HCT116 (cell line): ENCODE measurements at regions not wholly inside any gene's neighbourhood (a gene's known extent, or its start where the extent isn't known, plus 50 kb on each side); places are given as distances from the start of the nearest gene placed in this dataset.

Experiments
- ATAC-seq: fragments of 200-7000 bp; cut with Tn5 transposase; 2 replicates; pipeline ENCODE4 v1.9.1; 2020; ENCODE audit warnings: mild to moderate bottlenecking, moderate library complexity
- BruUV-seq: library from RNA; stranded (reverse); fragments of 400-500 nt; replicated peaks from 2 replicates; lab custom pipeline; 2021; lab: Mats Ljungman, UMichigan
- CTCF ChIA-PET: fragments of 300-600 bp; sonication (Branson Sonifier 250); formaldehyde crosslinking; loops from one replicate; lab custom pipeline; 2021; ENCODE audit warnings: antibody characterized with exemption; lab: Charles Lee
- POLR2A ChIA-PET: fragments of 300-600, 350-600 bp; sonication (Branson Sonifier 250); formaldehyde crosslinking; loops from one replicate; lab custom pipeline; 2021; ENCODE audit warnings: antibody characterized with exemption; lab: Charles Lee
- RAD21 ChIA-PET, 2 experiments: fragments of 300-600 bp; sonication (Branson Sonifier 250); formaldehyde crosslinking; loops; one replicate each; lab custom pipeline; 2023; ENCODE audit warnings: low total read pairs in 2 of 2; ENCODE audit not compliant: uncharacterized antibody in 2 of 2, unreplicated experiment in 2 of 2, low non-redundant PET in 1 of 2; lab: Charles Lee
- DNase-seq: peaks from one replicate; pipeline ENCODE4 v3.0.0-alpha.2; 2010; ENCODE audit warnings: low read depth, low spot score
- H2AFZ ChIP-seq: fragments of 200-600 bp; shearing (Covaris generic), sonication (generic); 2 replicates; pipeline ENCODE4 v1.6.1; 2017; ENCODE audit warnings: low read depth, mixed run types, mixed read lengths, antibody characterized with exemption, low read length; ENCODE audit not compliant: poor library complexity, severe bottlenecking
- H3K27ac ChIP-seq: 2 replicates; pipeline ENCODE4 v1.5.1; 2012; ENCODE audit warnings: low read depth, low read length
- H3K27me3 ChIP-seq: fragments of 200-600 bp; sonication (generic); 2 replicates; pipeline ENCODE4 v1.6.1; 2016; ENCODE audit warnings: mixed run types, low read length, mixed read lengths; ENCODE audit not compliant: insufficient read depth
- H3K36me3 ChIP-seq, 2 experiments: fragments of 200-500 bp in 1 of 2; fragments of 200-600 bp in 1 of 2; sonication (Bioruptor generic) in 1 of 2; sonication (generic) in 1 of 2; 2 replicates each; pipeline versions ENCODE4 v1.5.1 to v1.6.1; 2014 to 2016; ENCODE audit warnings: low read length in 2 of 2, inconsistent platforms in 1 of 2, mixed read lengths in 1 of 2, mixed run types in 1 of 2; ENCODE audit not compliant: insufficient read depth in 2 of 2, control insufficient read depth in 1 of 2
- H3K4me1 ChIP-seq, 2 experiments: fragments of 200-600 bp in 1 of 2; sonication (generic) in 1 of 2; 2 replicates each; pipeline versions ENCODE4 v1.5.1 to v1.6.1; 2012 to 2017; ENCODE audit warnings: low read length in 2 of 2, inconsistent platforms in 1 of 2, mild to moderate bottlenecking in 1 of 2, mixed read lengths in 1 of 2, mixed run types in 1 of 2, moderate library complexity in 1 of 2; ENCODE audit not compliant: insufficient read depth in 2 of 2, control insufficient read depth in 1 of 2
- H3K4me2 ChIP-seq: fragments of 200-600 bp; sonication (generic); 2 replicates; pipeline ENCODE4 v1.6.1; 2017; ENCODE audit warnings: mixed run types, low read length, mixed read lengths
- H3K4me3 ChIP-seq, 2 experiments: fragments of 200-600 bp in 1 of 2; sonication (generic) in 1 of 2; replicated peaks in 1 of 2; 2 replicates each; pipeline ENCODE4 v1.5.1; 2011 to 2016; ENCODE audit warnings: low read length in 2 of 2, control low read depth in 1 of 2, low read depth in 1 of 2, mild to moderate bottlenecking in 1 of 2, mixed read lengths in 1 of 2, mixed run types in 1 of 2
- H3K79me2 ChIP-seq: fragments of 200-600 bp; sonication (generic); 2 replicates; pipeline ENCODE4 v1.6.1; 2017; ENCODE audit warnings: mild to moderate bottlenecking, mixed run types, low read length, moderate library complexity, mixed read lengths; ENCODE audit not compliant: insufficient read depth
- H3K9ac ChIP-seq: fragments of 200-600 bp; sonication (generic); 2 replicates; pipeline ENCODE4 v1.6.1; 2016; ENCODE audit warnings: low read length, mixed read lengths
- H3K9me2 ChIP-seq: fragments of 200-600 bp; sonication (generic), shearing (Covaris generic); 2 replicates; pipeline ENCODE4 v1.6.1; 2017; ENCODE audit warnings: mixed run types, mild to moderate bottlenecking, moderate library complexity; ENCODE audit not compliant: insufficient read depth
- H3K9me3 ChIP-seq, 2 experiments: fragments of 200-500 bp in 1 of 2; fragments of 200-600 bp in 1 of 2; sonication (Bioruptor generic) in 1 of 2; sonication (generic) in 1 of 2; 2 replicates each; pipeline ENCODE4 v1.6.1; 2014 to 2017; ENCODE audit warnings: low read length in 2 of 2, mixed read lengths in 2 of 2, inconsistent platforms in 1 of 2, low read depth in 1 of 2, mild to moderate bottlenecking in 1 of 2, mixed run types in 1 of 2, moderate library complexity in 1 of 2; ENCODE audit not compliant: control insufficient read depth in 1 of 2, insufficient read depth in 1 of 2
- H4K20me1 ChIP-seq: fragments of 200-600 bp; sonication (generic), shearing (Covaris generic); 2 replicates; pipeline ENCODE4 v1.6.1; 2017; ENCODE audit warnings: mixed run types, mild to moderate bottlenecking, moderate library complexity; ENCODE audit not compliant: insufficient read depth
- ATF3 ChIP-seq: IDR thresholded peaks from 2 replicates; pipeline ENCODE4 v1.6.1; 2012
- CBX3 ChIP-seq: IDR thresholded peaks from 2 replicates; pipeline ENCODE4 v1.6.1; 2012; ENCODE audit warnings: low read depth
- CEBPB ChIP-seq: IDR thresholded peaks from 2 replicates; pipeline ENCODE4 v1.6.1; 2012; ENCODE audit warnings: low read depth
- CTCF ChIP-seq, 3 experiments: fragments of 200-600 bp in 1 of 3; sonication (generic) in 1 of 3; IDR thresholded peaks in 2 of 3; conservative IDR thresholded peaks in 1 of 3; 2 replicates each; pipeline ENCODE4 v1.5.1; 2012 to 2017; ENCODE audit warnings: low read depth in 2 of 3, low read length in 2 of 3, antibody characterized with exemption in 1 of 3, borderline replicate concordance in 1 of 3, control low read depth in 1 of 3, mild to moderate bottlenecking in 1 of 3, mixed read lengths in 1 of 3, mixed run types in 1 of 3, moderate library complexity in 1 of 3; ENCODE audit not compliant: insufficient read depth in 1 of 3
- EGR1 ChIP-seq: IDR thresholded peaks from 2 replicates; pipeline ENCODE4 v1.6.1; 2012; ENCODE audit warnings: low read depth
- EZH2phosphoT487 ChIP-seq: fragments of 200-600 bp; IDR thresholded peaks from 2 replicates; pipeline ENCODE4 v1.6.1; 2018; ENCODE audit warnings: antibody characterized with exemption, borderline replicate concordance
- FOSL1 ChIP-seq: IDR thresholded peaks from 2 replicates; pipeline ENCODE4 v1.6.1; 2012; ENCODE audit warnings: low read depth
- JUND ChIP-seq: IDR thresholded peaks from 2 replicates; pipeline ENCODE4 v1.6.1; 2012
- POLR2A ChIP-seq: IDR thresholded peaks from 2 replicates; pipeline ENCODE4 v1.7.0; 2011; ENCODE audit warnings: borderline replicate concordance; ENCODE audit not compliant: insufficient read depth, insufficient read length; ENCODE audit errors: extremely low read depth
- POLR2AphosphoS5 ChIP-seq: IDR thresholded peaks from 2 replicates; pipeline ENCODE4 v1.6.1; 2011; ENCODE audit warnings: mild to moderate bottlenecking, low read depth, low read length, moderate library complexity
- RAD21 ChIP-seq: IDR thresholded peaks from 2 replicates; pipeline ENCODE4 v1.6.1; 2012; ENCODE audit warnings: low read depth, mild to moderate bottlenecking
- SP1 ChIP-seq: IDR thresholded peaks from 2 replicates; pipeline ENCODE4 v1.6.1; 2012; ENCODE audit warnings: low read depth
- SRF ChIP-seq: IDR thresholded peaks from 2 replicates; pipeline ENCODE4 v1.6.1; 2012; ENCODE audit warnings: low read depth
- YY1 ChIP-seq: IDR thresholded peaks from 2 replicates; pipeline ENCODE4 v1.6.1; 2011; ENCODE audit warnings: low read length, low read depth, moderate library complexity, mild to moderate bottlenecking; ENCODE audit not compliant: insufficient replicate concordance; ENCODE audit errors: extremely low read depth
- ZFX ChIP-seq: fragments of 450-650 bp; IDR thresholded peaks from 2 replicates; pipeline ENCODE4 v1.6.1; 2017
- ZNF274 ChIP-seq: fragments of 200-500 bp; sonication (Bioruptor generic); IDR thresholded peaks from 2 replicates; pipeline ENCODE4 v1.6.1; 2014; ENCODE audit warnings: mild to moderate bottlenecking, low read depth, low read length, inconsistent platforms
- intact Hi-C: fragments of 100-400 bp; cut with micrococcal nuclease; formaldehyde crosslinking; loops from 2 replicates; pipeline ENCODE4 v1.10.0; 2022
- TF ChIP-seq, protein P1 (sequence below): IDR thresholded peaks from 2 replicates; pipeline ENCODE4 v1.6.1; 2011; ENCODE audit warnings: mild to moderate bottlenecking, low read length, moderate library complexity; ENCODE audit not compliant: insufficient replicate concordance; ENCODE audit errors: extremely low read depth
- TF ChIP-seq, protein P2 (sequence below): IDR thresholded peaks from 2 replicates; pipeline ENCODE4 v1.6.1; 2012

GRCh38 chr4:164204434-164204833 lies 549.5 kb upstream of the SMIM31 start (continued):
- TF ChIP-seq EZH2phosphoT487 (no peak), ZFX (no peak)

- POLR2A ChIA-PET = no interaction called here
- CTCF ChIA-PET = no interaction called here
- Histone ChIP-seq H3K9ac (no peak overlapping the region), H3K9me2 (no peaks in the 10 kb centered on the region), H3K27ac (no peak overlapping the region), H3K4me1 (peaks cover 3 to 19% of the 10 kb centered on the region in 2 experiments; a peak in 3 of 4 replicates), H3K79me2 (no peaks in the 10 kb centered on the region), H3K4me3 (no peak overlapping the region), H3K27me3 (no peaks in the 10 kb centered on the region), H4K20me1 (no peaks in the 10 kb centered on the region), H3K9me3 (no peaks in the 10 kb centered on the region), H3K4me2 (no peak overlapping the region), H2AFZ (no peak overlapping the region), H3K36me3 (no peaks in the 10 kb centered on the region; a peak in 1 of 4 replicates)
- ATAC-seq (no peak), DNase-seq (no peak)
- RAD21 ChIA-PET = no interaction called here
- intact Hi-C loops = no loop called here
- TF ChIP-seq ZNF274 = no peak
- TF ChIP-seq SRF = no peak
- no peak for TF ChIP-seq POLR2A
- TF ChIP-seq, protein P1, sequence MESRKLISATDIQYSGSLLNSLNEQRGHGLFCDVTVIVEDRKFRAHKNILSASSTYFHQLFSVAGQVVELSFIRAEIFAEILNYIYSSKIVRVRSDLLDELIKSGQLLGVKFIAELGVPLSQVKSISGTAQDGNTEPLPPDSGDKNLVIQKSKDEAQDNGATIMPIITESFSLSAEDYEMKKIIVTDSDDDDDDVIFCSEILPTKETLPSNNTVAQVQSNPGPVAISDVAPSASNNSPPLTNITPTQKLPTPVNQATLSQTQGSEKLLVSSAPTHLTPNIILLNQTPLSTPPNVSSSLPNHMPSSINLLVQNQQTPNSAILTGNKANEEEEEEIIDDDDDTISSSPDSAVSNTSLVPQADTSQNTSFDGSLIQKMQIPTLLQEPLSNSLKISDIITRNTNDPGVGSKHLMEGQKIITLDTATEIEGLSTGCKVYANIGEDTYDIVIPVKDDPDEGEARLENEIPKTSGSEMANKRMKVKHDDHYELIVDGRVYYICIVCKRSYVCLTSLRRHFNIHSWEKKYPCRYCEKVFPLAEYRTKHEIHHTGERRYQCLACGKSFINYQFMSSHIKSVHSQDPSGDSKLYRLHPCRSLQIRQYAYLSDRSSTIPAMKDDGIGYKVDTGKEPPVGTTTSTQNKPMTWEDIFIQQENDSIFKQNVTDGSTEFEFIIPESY = no peak
- no peak for TF ChIP-seq CBX3
- TF ChIP-seq CTCF (IDR thresholded peaks at IDR 0.05 in 2 of 3, conservative IDR thresholded peaks at IDR 0.05 in 1 of 3; ENCODE audit: borderline replicate concordance in 1 of 3, insufficient read depth in 1 of 3, low read depth in 2 of 3, low read length in 2 of 3) = no peak
- no peak for TF ChIP-seq YY1
- TF ChIP-seq FOSL1 = no peak
- no peak for TF ChIP-seq EGR1
- TF ChIP-seq ATF3 = no peak
- TF ChIP-seq JUND = no peak
- no peak for TF ChIP-seq SP1
- no peak for TF ChIP-seq EZH2phosphoT487
- TF ChIP-seq POLR2AphosphoS5 = no peak
- TF ChIP-seq, protein P2, sequence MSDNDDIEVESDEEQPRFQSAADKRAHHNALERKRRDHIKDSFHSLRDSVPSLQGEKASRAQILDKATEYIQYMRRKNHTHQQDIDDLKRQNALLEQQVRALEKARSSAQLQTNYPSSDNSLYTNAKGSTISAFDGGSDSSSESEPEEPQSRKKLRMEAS = no peak
- no peak for TF ChIP-seq RAD21
- TF ChIP-seq CEBPB = no peak
- BruUV-seq = no TSS peak
These were observed 546.5 kb upstream of the SMIM31 start for GRCh38 chr4:164207460-164207859.
